IPS DF 4.7 (cell line): ENCODE measurements at regions not wholly inside any gene's neighbourhood (a gene's known extent, or its start where the extent isn't known, plus 50 kb on each side); places are given as distances from the start of the nearest gene placed in this dataset.
"Not testable (repeated sequence)": the region's sequence is repeated elsewhere in the genome, so short reads cannot be mapped to it uniquely, and the experiment has no call there.

ENCODE experiments used
- DNase-seq: peaks from one replicate; pipeline ENCODE4 v3.0.0-alpha.2; 2013; ENCODE audit warnings: low spot score; ENCODE audit errors: extremely low read depth

GRCh38 chr13:79887278-79887677 lies 406.3 kb downstream of the NDFIP2 start:
- not testable (repeated sequence) for DNase-seq

GRCh38 chr13:79886601-79887000 lies 405.6 kb downstream of the NDFIP2 start:
- DNase-seq, result no peak

GRCh38 chr13:79884890-79885289 lies 403.9 kb downstream of the NDFIP2 start:
- no peak for DNase-seq

GRCh38 chr13:79883216-79883615 lies 402.3 kb downstream of the NDFIP2 start:
- no peak for DNase-seq

GRCh38 chr13:79880818-79881217 lies 399.9 kb downstream of the NDFIP2 start:
- no peak for DNase-seq

GRCh38 chr13:79874396-79875360 lies 393.7 kb downstream of the NDFIP2 start:
- no peak for DNase-seq

- no peak for DNase-seq
Measured at GRCh38 chr13:79871594-79871993, 390.6 kb downstream of the NDFIP2 start.

- DNase-seq, result no peak
Measured at GRCh38 chr13:79870766-79871165, 389.8 kb downstream of the NDFIP2 start.

GRCh38 chr13:79870123-79870522 lies 389.2 kb downstream of the NDFIP2 start:
- no peak for DNase-seq

- DNase-seq, result no peak
Measured at GRCh38 chr13:79869326-79869725, 388.4 kb downstream of the NDFIP2 start.

- no peak for DNase-seq
Measured at GRCh38 chr13:79867254-79867653, 386.3 kb downstream of the NDFIP2 start.

GRCh38 chr13:79866436-79866835 lies 385.5 kb downstream of the NDFIP2 start:
- DNase-seq, result no peak

GRCh38 chr13:79862515-79862914 lies 381.6 kb downstream of the NDFIP2 start:
- DNase-seq, result no peak

GRCh38 chr13:79861731-79862130 lies 380.8 kb downstream of the NDFIP2 start:
- DNase-seq, result no peak

- no peak for DNase-seq
Measured at GRCh38 chr13:79860791-79861190, 379.8 kb downstream of the NDFIP2 start.

GRCh38 chr13:79859756-79860155 lies 378.8 kb downstream of the NDFIP2 start:
- no peak for DNase-seq

- no peak for DNase-seq
Measured at GRCh38 chr13:79853251-79853650, 372.3 kb downstream of the NDFIP2 start.

GRCh38 chr13:79851318-79851717 lies 370.4 kb downstream of the NDFIP2 start:
- DNase-seq, result no peak

- no peak for DNase-seq
Measured at GRCh38 chr13:79847882-79848592, 367.1 kb downstream of the NDFIP2 start.

GRCh38 chr13:79846386-79846785 lies 365.4 kb downstream of the NDFIP2 start:
- DNase-seq, result no peak

GRCh38 chr13:79837741-79838450 lies 356.9 kb downstream of the NDFIP2 start:
- no peak for DNase-seq

GRCh38 chr13:79836121-79836520 lies 355.2 kb downstream of the NDFIP2 start:
- not testable (repeated sequence) for DNase-seq
